CD4-positive, alpha-beta T cell treated with Interleukin-15 for 1 hour (primary cell): ENCODE measurements at regions not wholly inside any gene's neighbourhood (a gene's known extent, or its start where the extent isn't known, plus 50 kb on each side); places are given as distances from the start of the nearest gene placed in this dataset.
"Not testable (repeated sequence)": the region's sequence is repeated elsewhere in the genome, so short reads cannot be mapped to it uniquely, and the experiment has no call there.

Source experiments
- DNase-seq: peaks from one replicate; pipeline ENCODE4 v3.0.0-alpha.2; 2020

DNA sequence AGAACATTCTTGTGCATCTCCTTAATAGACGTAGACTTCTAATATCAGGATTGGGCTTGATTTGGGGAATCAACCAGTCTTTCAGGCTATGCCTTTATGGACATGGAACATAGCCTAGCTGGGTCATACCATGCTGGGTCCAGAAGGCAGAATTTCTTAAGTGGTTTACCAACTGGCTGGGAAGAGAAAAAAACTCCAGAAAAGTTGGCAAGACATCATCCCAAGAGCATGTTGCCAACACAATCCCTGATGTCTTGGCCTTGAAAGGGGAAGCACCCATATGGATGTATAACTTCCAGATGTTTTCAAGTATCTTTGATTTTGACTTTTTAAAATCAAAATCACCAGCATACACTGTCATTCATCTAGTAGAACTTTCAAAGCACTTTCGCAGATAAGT is 138.0 kb upstream of the FGF13 start:
- DNase-seq = no peak

GRCh38 chrX:138847930-138848329 is 136.4 kb upstream of the FGF13 start:
- no peak for DNase-seq

DNA sequence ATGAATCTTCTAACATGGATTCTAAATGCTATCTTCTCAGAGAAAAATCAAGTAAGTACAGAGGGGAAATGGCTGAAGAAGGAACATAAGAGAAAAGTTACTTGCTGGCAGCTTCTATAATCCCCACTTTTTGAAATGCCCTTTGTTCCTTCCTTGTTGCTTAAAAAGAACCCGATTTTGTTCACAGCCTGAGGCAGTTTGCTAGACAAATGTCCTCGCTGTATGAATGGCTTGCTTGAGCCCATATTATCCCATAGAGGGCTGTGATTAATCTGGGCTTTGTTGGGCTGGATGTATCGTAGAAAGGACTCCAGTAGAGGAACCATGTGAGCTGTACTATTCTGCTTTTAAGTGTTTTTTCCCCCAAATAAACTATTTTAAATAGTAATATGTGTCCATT is 134.3 kb upstream of the FGF13 start:
- DNase-seq = no peak

DNA sequence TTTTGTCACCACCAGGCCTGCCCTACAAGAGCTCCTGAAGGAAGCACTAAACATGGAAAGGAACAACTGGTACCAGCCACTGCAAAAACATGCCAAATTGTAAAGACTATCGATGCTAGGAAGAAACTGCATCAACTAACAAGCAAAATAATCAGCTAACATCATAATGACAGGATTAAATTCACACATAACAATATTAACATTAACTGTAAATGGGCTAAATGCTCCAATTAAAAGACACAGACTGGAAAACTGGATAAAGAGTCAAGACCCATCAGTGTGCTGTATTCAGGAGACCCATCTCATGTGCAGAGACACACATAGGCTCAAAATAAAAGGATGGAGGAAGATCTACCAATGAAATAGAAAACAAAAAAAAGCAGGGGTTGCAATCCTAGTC is 95.9 kb upstream of the FGF13 start:
- DNase-seq = not testable (repeated sequence)

- DNase-seq = no peak
Observed at GRCh38 chrX:138794246-138794645, 82.7 kb upstream of the FGF13 start.

GRCh38 chrX:138791551-138791950 is 80.0 kb upstream of the FGF13 start:
- no peak for DNase-seq

DNA sequence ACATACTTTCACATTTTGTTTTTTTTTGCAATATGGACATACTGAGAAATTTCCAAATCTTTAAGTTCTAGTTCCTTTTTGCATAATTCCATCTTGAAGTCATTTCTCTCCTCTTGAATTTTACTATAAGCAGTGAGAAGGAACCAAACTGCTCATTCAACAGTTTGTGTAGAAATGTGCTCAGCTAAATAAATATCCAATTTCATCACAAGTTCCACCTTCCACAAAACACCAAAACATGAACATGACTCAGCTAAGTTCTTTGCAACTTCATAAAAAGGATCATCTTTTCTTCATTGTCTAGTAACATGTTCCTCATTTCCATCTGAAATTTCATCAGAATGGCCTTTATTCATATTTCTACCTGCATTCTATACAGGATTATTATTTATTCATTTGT is 77.3 kb upstream of the FGF13 start:
- no peak for DNase-seq

GRCh38 chrX:138778576-138778909 is 67.0 kb upstream of the FGF13 start:
- not testable (repeated sequence) for DNase-seq

DNA sequence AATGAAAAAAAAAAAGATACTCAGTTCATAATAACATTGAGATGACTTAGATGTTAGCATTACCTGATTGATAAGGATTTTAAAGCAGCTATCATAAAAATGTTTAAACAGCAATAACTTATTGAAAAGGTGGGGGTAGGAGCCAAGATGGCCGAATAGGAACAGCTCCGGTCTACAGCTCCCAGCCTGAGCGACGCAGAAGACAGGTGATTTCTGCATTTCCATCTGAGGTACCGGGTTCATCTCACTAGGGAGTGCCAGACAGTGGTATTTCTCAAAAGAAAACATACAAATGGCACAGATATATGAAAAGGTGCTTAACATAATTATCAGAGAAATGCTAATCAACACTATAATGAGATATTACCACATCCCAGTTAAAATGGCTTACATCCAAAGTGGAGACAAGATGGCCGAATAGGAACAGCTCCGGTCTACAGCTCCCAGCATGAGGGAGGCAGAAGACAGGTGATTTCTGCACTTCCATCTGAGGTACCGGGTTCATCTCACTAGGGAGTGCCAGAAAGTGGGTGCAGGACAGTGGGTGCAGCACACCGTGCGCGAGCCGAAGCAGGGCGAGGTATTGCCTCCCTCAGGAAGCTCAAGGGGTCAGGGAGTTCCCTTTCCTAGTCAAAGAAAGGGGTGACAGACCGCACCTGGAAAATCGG is 66.5 kb upstream of the FGF13 start:
- DNase-seq = not testable (repeated sequence)

GRCh38 chrX:138777230-138777629 is 65.7 kb upstream of the FGF13 start:
- DNase-seq = no peak

- no peak for DNase-seq
Observed at GRCh38 chrX:138775517-138775916, 64.0 kb upstream of the FGF13 start.

DNA sequence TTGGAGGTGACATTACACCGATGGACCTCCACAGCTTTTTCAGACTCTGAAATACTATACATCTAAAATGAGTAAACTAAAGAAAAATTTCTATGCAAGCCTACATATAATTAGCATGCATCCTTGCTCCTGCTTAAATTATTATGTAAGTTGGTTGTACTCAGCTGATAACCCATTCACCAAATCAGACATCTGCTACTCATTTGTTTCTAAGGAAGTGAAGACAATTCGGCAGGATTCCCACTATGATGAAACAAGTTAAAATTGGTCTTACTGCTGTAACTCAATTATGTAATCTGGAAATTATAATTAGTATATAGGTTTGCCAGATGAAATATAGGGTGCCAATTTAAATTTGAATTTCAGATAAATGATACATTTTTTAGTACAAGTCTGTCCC is 59.5 kb upstream of the FGF13 start:
- no peak for DNase-seq

- DNase-seq = no peak
Observed at GRCh38 chrX:138769918-138770317, 58.4 kb upstream of the FGF13 start.

DNA sequence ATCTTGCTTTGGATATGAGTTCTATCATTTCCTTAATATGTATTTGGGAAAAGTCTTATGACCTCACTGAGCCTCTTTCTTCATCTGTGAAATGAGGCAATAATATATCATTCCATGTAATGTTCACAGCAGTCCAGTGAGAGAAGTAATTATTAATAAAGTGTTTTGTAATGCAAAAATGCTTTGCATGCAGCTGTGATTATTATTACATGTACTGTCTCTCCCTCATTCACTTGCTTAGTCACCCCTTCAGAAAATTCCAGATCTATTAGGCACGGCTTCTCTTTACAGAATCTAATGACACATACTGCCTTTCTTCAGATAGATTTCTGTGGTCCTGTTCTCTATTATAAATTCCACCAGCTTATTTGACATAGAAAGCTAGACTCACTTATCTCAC is 53.5 kb upstream of the FGF13 start:
- no peak for DNase-seq

GRCh38 chrX:138763761-138764160 is 52.2 kb upstream of the FGF13 start:
- DNase-seq = no peak

- DNase-seq = no peak
Observed at GRCh38 chrX:138761380-138761779, 49.9 kb upstream of the FGF13 start.
